Adrenal gland (tissue), 9 donors: ENCODE measurements at regions not wholly inside any gene's neighbourhood (a gene's known extent, or its start where the extent isn't known, plus 50 kb on each side); places are given as distances from the start of the nearest gene placed in this dataset.

ENCODE experiments used
- DNase-seq, 7 donors: peaks; one replicate each; pipeline ENCODE4 v3.0.0-alpha.2; 2019 to 2020
- H3K27ac ChIP-seq, 5 donors: fragments of 200-600 bp; sonication (generic) in 4 of 5; 1 replicate in 3 of 5; 2 replicates in 2 of 5; pipeline versions ENCODE4 v1.5.1 to v1.8.0; 2016 to 2020; ENCODE audit warnings: mild to moderate bottlenecking in 1 of 5
- H3K27me3 ChIP-seq: fragments of 200-600 bp; 2 replicates; pipeline ENCODE4 v1.8.0; 2021
- H3K36me3 ChIP-seq, 2 donors: fragments of 200-600 bp; replicated peaks in 1 of 2; 1 replicate in 1 of 2; 2 replicates in 1 of 2; pipeline versions ENCODE4 v1.5.1 to v1.8.0; 2018 to 2022
- H3K4me1 ChIP-seq, 2 donors: fragments of 200-600 bp; replicated peaks in 1 of 2; 1 replicate in 1 of 2; 2 replicates in 1 of 2; pipeline versions ENCODE4 v1.5.1 to v1.8.0; 2018 to 2021
- H3K4me3 ChIP-seq, 4 donors: fragments of 200-600 bp; sonication (generic) in 3 of 4; one replicate each; pipeline ENCODE4 v1.5.1; 2016 to 2018
- H3K9me3 ChIP-seq, 3 donors: fragments of 200-600 bp; sonication (generic) in 1 of 3; replicated peaks in 1 of 3; 1 replicate in 2 of 3; 2 replicates in 1 of 3; pipeline versions ENCODE4 v1.5.1 to v1.8.0; 2016 to 2021
- CTCF ChIP-seq, 6 experiments: fragments of 450-650 bp in 4 of 6; fragments of 200-600 bp in 2 of 6; sonication (generic) in 1 of 6; IDR thresholded peaks; 1 replicate in 5 of 6; 2 replicates in 1 of 6; pipeline versions ENCODE4 v1.5.1 to v1.8.0; 2016 to 2021; ENCODE audit warnings: antibody characterized with exemption in 6 of 6, mild to moderate bottlenecking in 2 of 6, moderate library complexity in 1 of 6
- POLR2A ChIP-seq, 2 donors: fragments of 450-650 bp; IDR thresholded peaks; one replicate each; pipeline ENCODE4 v1.6.1; 2017; ENCODE audit warnings: antibody characterized with exemption in 2 of 2, mild to moderate bottlenecking in 2 of 2, moderate library complexity in 1 of 2
- WGBS, 4 donors: extraction: QIAGEN DNeasy Blood & Tissue Kit in 2 of 4; methylation state at CpG; one replicate each; pipeline versions ENCODE4 v1.1.5 to v1.1.7; 2013 to 2017; 5-methylcytosine and 5-hydroxymethylcytosine counted together
- intact Hi-C, 2 donors: fragments of 100-400 bp; cut with DNase I; formaldehyde crosslinking; loops; one replicate each; pipeline versions ENCODE4 v1.14.1 to v1.15.0; 2022 to 2023
- donor health status: healthy with polysubstance abuse.
- donor health status: Bipolar disorder and iron deficiency.
- donor health status: DM: yes; HTN: yes; CAD: no.
- donor health status: DM: no; HTN: no; CAD: no.
- donor health status: DM: no; HTN: no; CAD: no.

DNA sequence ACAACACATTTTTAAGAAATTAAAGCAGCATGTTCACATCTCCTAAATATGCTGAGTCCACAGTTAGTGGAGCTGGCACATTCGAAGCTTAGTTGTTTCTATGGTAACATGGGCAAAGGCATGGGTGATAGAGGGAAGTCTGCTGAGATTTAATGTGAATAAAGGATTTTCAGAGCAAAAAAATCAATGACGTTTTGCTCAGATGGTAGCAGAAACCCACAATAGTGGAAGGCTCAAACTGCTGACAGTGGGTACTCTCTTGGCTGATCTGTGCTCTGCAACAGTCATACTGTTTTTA is 795.1 kb upstream of the ARPP21 start:
- H3K27me3 ChIP-seq, result no peaks in the 10 kb centered on the region
- H3K9me3 ChIP-seq, result no peaks in the 10 kb centered on the region
- no peaks in the 10 kb centered on the region for H3K4me1 ChIP-seq
- TF ChIP-seq CTCF (IDR thresholded peaks at IDR 0.05) (no peak), POLR2A (IDR thresholded peaks at IDR 0.05) (no peak)
- H3K27ac ChIP-seq, result no peak overlapping the region
- no peak for DNase-seq
- H3K36me3 ChIP-seq, result no peaks in the 10 kb centered on the region
- H3K4me3 ChIP-seq, result no peak overlapping the region
- intact Hi-C loops, result no loop called here
- WGBS, 4 donors, result 46 to 55% (median 50%) methylated on average over 2 of the region's 2 CpGs

GRCh38 chr3:34851137-34851536 is 788.2 kb upstream of the ARPP21 start:
- H3K4me1 ChIP-seq, result no peaks in the 10 kb centered on the region
- intact Hi-C loops, result no loop called here
- 42 to 88% (median 70%) methylated on average over 1 of the region's 1 CpG for WGBS, 4 donors
- no peaks in the 10 kb centered on the region for H3K36me3 ChIP-seq
- no peaks in the 10 kb centered on the region for H3K9me3 ChIP-seq
- no peaks in the 10 kb centered on the region for H3K27me3 ChIP-seq
- no peak for TF ChIP-seq POLR2A (IDR thresholded peaks at IDR 0.05)
- TF ChIP-seq CTCF (IDR thresholded peaks at IDR 0.05), result no peak
- no peak overlapping the region for H3K27ac ChIP-seq
- H3K4me3 ChIP-seq, result no peak overlapping the region
- DNase-seq, result no peak

DNA sequence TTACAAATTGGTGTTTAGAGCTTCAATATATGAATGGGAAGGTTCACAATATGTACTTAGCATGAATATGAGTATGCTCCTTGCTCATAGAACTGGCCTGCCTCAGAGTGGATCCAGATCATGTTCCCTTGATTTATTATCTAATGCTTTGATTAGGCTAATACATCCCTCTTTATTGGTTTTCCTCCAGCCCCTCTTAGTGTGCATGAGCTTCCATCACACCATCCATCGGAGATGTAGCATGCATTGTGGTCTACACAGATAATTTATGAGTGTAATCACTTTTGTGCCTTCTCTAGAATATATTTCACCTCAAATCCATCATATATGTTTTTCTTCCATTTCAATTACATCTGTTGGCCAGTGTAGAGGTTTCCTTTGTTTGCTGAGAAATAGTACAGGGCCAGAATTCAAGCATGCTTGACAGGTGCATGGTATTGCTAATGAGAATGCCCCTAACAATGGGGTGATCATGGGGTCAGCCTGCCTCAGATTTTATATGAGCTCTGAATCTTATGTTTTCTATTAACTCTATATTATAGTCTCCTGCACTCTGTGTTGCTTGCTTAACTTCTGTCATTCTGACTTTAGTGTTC is 786.4 kb upstream of the ARPP21 start:
- no peak for DNase-seq
- H3K4me1 ChIP-seq, result no peaks in the 10 kb centered on the region
- H3K4me3 ChIP-seq, result no peak overlapping the region
- H3K27me3 ChIP-seq, result no peaks in the 10 kb centered on the region
- no peak overlapping the region for H3K27ac ChIP-seq
- intact Hi-C loops, result no loop called here
- H3K36me3 ChIP-seq, result no peaks in the 10 kb centered on the region
- WGBS, 4 donors, result 78 to 89% (median 84%) methylated on average over 1 of the region's 1 CpG
- H3K9me3 ChIP-seq, result no peaks in the 10 kb centered on the region
- TF ChIP-seq CTCF (IDR thresholded peaks at IDR 0.05), result no peak
- no peak for TF ChIP-seq POLR2A (IDR thresholded peaks at IDR 0.05)

- TF ChIP-seq POLR2A (IDR thresholded peaks at IDR 0.05), result no peak
- TF ChIP-seq CTCF (IDR thresholded peaks at IDR 0.05), result no peak
- H3K4me1 ChIP-seq, result no peaks in the 10 kb centered on the region
These were observed 783.0 kb upstream of the ARPP21 start for GRCh38 chr3:34856081-34856947.

More at GRCh38 chr3:34856081-34856947, 783.0 kb upstream of the ARPP21 start:
- Histone ChIP-seq H3K27me3 (no peaks in the 10 kb centered on the region), H3K36me3 (no peaks in the 10 kb centered on the region), H3K27ac (no peak overlapping the region), H3K9me3 (no peaks in the 10 kb centered on the region), H3K4me3 (no peak overlapping the region)
- WGBS, 4 donors, result 29 to 36% (median 32%) methylated on average over 7 of the region's 7 CpGs
- intact Hi-C loops, result no loop called here
- no peak for DNase-seq
